Mammary epithelial cell (primary cell): ENCODE measurements at regions not wholly inside any gene's neighbourhood (a gene's known extent, or its start where the extent isn't known, plus 50 kb on each side); places are given as distances from the start of the nearest gene placed in this dataset.

Experiments
- EZH2 ChIP-seq: IDR thresholded peaks from 2 replicates; pipeline ENCODE4 v1.6.1; 2012; ENCODE audit warnings: low read length, inconsistent platforms, borderline replicate concordance
- TF ChIP-seq, protein P1 (sequence below), 2 donors: IDR thresholded peaks in 1 of 2; conservative IDR thresholded peaks in 1 of 2; 2 replicates each; pipeline ENCODE4 v1.5.1; 2011 to 2012; ENCODE audit warnings: inconsistent platforms in 2 of 2, low read length in 2 of 2, mild to moderate bottlenecking in 2 of 2, control low read depth in 1 of 2, low read depth in 1 of 2; ENCODE audit not compliant: insufficient read depth in 1 of 2; ENCODE audit errors: extremely low read depth in 1 of 2

DNA sequence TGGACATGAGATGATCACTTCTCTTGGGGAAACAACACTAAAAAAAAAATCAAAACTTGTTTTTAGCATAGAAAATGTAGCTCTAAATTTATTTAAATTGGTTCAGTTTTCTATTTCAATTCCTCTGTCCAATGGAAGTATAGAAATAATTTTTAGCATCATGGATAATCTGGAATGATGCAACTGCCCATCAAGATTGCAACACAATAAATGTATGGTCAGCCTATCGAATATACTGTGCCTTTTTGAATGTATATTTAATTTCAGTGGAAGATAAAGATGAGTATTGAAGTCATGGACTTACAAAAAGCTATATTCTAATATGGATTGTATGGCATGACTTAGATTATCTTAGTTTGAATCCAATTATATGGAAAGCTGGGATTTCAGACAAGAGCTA lies 906.7 kb downstream of the IGSF11 start:
- TF ChIP-seq EZH2, result no peak
- TF ChIP-seq, protein P1, sequence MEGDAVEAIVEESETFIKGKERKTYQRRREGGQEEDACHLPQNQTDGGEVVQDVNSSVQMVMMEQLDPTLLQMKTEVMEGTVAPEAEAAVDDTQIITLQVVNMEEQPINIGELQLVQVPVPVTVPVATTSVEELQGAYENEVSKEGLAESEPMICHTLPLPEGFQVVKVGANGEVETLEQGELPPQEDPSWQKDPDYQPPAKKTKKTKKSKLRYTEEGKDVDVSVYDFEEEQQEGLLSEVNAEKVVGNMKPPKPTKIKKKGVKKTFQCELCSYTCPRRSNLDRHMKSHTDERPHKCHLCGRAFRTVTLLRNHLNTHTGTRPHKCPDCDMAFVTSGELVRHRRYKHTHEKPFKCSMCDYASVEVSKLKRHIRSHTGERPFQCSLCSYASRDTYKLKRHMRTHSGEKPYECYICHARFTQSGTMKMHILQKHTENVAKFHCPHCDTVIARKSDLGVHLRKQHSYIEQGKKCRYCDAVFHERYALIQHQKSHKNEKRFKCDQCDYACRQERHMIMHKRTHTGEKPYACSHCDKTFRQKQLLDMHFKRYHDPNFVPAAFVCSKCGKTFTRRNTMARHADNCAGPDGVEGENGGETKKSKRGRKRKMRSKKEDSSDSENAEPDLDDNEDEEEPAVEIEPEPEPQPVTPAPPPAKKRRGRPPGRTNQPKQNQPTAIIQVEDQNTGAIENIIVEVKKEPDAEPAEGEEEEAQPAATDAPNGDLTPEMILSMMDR (conservative IDR thresholded peaks at IDR 0.05 in 1 of 2, IDR thresholded peaks at IDR 0.05 in 1 of 2; ENCODE audit: extremely low read depth in 1 of 2, insufficient read depth in 1 of 2, low read depth in 1 of 2, low read length in 2 of 2), result no peak
